ENCODE measurements at regions not wholly inside any gene's neighbourhood (a gene's known extent, or its start where the extent isn't known, plus 50 kb on each side); places are given as distances from the start of the nearest gene placed in this dataset.

DNA sequence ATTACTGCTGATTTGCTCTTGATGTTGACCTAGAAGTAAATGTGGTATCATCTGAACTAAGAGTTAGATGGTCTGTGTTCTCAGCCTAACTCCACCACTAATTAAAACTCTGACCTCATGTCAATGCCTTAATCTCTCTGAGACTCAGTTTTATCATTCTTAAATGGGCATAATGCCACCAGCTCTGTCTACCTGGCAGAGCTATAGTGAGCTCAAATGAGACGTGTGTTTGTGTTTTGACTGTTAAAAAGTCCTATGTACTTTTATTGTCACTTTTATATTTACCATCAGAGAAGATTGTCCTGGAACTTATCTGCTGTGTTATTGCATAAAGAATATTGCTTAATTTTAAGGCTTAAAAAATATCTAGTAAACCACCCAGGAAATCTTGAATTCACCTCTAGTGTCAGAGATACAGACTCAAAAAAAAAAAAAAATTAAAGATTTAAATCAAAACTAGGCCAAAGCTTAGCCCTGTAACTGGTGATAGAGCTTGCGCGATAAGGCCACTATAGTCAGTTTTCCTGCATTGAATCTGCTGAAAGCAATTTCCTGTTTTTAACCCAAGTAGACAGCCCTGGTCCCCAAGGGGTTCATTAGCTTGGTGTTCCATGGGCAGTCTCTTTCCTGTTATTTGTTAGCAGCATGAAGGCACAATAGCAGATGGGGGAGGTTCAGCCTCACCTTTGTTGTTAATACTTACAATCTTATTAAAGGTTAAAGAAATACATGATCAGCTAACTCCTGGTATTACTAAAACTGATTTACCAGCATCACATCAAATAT lies 261.8 kb downstream of the ATP23 start:
- DNase-seq: no peak

DNA sequence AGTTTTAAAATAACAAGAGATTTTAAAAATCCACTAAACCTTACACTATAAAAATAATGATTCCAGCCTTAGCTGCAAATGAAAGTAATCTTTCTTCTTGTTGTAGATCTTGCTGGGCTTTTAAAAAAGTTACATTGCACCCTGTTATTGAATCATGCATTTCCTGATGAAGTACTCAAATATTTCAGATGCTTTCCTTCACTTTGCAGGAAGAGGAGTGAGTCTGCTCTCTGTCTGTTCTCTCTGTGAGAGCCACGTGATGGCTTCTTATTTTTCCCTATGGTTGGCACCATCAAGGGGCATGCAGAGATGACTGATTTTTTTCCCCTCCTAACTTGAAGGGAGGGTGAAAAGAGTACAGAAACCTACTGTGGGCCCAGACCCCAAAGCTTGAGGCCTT lies 262.7 kb downstream of the ATP23 start:
- DNase-seq: no peak

DNA sequence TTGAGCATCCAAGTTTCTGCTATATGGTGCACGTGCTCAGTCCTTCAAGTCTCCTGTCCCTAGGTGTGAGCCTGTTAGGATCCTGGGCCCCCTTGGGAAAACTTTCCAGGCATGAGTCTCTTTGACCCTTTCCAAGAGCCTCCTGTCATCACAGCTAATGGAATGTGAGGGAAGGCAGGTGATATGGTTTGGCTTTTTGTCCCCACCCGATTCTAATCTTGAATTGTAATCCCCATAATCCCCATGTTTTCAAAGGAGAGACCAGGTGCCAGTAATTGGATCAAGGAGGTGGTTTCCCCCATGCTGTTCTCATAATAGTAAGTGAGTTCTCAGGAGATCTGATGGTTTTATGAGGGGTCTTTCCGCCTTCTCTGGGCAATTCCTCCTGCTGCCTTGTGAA lies 265.5 kb downstream of the ATP23 start:
- no peak for DNase-seq

- no peak for DNase-seq
Measured at GRCh38 chr12:58211211-58211610, 269.8 kb downstream of the ATP23 start.

- no peak for DNase-seq
Measured at GRCh38 chr12:58217130-58217529, 275.8 kb downstream of the ATP23 start.

GRCh38 chr12:58224536-58225105 lies 283.3 kb downstream of the ATP23 start:
- no peak for DNase-seq

GRCh38 chr12:58225203-58225877 lies 284.0 kb downstream of the ATP23 start:
- DNase-seq: no peak

DNA sequence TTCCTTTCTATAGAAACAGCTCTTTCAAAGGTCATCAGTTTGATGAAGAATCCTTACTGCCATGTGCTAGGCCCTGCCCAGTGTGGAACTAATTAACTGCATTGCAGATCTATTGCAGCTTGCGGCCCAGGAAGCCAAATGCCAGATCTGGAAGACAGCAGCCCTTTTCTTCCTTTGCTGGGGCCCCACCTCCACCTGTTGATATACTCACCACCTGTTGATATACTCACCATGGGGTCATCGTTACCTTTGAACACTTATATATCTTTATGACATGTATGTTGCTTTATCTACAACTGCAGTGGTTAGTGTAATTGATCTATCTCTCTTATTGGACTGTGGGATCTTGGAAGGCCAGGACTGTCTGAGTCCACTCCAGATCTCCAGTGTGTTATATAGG lies 292.5 kb downstream of the ATP23 start:
- no peak for DNase-seq

DNA sequence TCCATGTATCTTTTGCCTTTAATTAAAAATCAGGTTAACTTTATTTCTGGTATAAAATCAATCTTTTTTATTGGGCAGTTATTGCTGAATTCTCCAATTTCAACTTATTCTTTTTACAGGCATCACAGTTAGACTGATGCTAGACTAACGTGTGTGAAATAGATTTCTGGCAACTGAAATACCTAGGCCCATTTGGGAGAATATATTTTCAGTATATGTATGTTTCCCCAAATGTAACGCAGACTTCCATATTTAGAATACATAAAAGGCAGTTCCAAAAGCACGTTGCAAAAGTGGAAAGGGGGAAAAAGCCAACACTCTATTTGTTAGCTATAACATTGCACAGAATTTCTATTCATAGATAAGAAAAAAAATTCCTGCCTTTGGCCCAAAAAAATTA lies 297.0 kb downstream of the ATP23 start:
- no peak for DNase-seq

DNA sequence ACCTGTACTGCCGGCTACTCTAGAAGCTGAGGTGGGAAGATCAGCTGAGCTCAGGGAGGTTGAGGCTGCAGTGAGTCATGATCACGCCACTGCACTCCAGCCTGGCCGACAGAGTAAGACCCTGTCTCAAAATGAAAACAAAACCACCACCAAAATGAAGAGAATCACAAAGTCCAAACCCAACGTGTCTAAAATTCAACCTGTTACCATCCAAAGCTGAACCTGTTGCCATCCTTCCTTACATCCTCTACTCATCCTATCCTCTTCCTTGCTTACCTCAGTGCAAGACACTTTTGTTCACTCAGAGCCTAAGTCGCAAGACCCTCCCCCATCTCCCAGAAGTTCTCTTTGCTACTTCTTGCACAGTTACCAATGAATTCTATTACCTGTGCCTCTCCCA lies 299.7 kb downstream of the ATP23 start:
- no peak for DNase-seq

GRCh38 chr12:58242796-58243630 lies 301.6 kb downstream of the ATP23 start:
- no peak for DNase-seq

GRCh38 chr12:58247633-58248032 lies 306.3 kb downstream of the ATP23 start:
- DNase-seq: no peak

DNA sequence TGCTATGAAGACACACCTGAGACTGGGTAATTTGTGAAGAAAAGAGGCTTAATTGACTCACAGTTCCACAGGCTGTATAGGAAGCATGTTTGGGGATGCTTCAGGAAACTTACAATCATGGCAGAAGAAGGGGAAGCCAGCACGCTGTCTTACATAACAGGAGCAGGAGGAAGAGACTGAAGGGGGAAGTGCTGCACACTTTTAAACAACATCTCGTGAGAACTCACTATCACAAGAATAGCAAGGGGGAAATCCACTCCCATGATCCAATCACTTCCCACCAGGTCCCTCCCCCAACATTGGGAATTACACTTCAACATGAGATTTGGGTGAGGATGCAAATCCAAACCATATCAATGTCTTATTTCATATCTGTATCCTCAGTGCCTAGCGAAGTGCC lies 307.2 kb downstream of the ATP23 start:
- no peak for DNase-seq

GRCh38 chr12:58249610-58250009 lies 308.2 kb downstream of the ATP23 start:
- DNase-seq: no peak

GRCh38 chr12:58250077-58250476 lies 308.7 kb downstream of the ATP23 start:
- DNase-seq: no peak

DNA sequence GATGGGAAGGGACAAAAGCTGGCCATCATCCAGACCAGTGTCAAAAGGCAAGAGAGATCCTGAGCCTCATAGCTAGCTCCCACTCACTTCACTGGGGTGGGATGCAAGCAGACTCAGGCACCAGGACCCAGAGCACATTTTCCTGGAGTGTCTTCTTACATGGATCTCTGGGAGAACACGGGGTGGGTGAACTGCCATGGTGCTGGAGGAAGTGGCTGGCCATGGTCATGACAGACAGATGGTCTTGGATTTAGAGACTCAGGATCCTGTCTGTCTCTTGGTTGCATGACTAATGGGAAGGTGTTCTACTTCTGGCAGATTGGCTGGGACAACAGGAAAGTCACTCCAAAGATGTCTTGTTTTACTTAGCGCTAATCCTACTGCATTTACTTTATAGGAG lies 311.5 kb downstream of the ATP23 start:
- DNase-seq: no peak

- no peak for DNase-seq
Measured at GRCh38 chr12:58253663-58254062, 312.3 kb downstream of the ATP23 start.

DNA sequence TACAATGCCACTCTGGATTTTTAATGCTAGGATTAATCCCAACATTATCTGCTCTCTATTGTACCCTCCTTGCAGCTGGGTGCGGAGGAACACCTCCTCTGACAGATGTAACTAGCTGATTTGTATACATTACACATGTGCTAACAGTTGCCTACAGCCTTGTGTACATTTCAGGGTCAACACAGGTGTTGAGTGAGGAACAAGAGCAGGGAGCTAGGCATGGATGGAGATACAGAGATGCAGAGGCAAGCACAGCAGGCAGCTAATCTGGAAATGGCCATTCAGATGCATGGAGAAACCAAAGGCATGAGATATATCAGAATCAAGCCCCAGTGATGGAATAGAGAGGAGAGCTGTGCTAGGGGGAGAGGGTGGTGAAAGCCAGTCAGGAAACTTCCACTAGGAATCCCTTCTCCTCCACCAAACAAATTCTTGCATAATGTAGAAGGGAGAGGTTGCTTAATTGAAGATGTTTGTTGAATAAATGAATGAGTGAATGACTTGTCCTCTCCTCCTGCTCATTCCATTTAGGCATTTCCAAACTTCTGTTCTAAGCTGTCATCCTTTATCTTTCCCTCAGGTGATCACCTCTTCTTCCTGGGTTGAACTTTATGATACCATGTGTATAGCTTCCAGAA lies 313.2 kb downstream of the ATP23 start:
- no peak for DNase-seq

GRCh38 chr12:58262796-58263195 lies 321.4 kb downstream of the ATP23 start:
- no peak for DNase-seq

DNA sequence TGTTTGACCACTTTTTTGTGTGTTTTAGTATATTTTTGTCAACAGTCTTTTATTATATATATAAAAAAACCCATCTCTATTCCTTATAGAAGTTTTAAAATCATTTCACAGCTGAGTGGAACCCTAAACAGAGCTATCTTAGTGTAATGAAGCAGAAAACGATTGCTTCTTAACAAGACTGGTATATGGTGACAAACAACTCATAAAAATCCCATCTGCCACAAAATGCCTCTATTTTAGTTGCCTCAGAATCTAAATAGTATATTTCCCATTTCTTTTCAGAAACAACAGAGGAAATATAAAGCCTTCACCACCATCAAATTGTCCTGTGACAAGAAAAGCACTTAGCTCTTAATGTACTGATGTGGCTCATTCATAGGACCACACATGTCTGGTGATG lies 322.4 kb downstream of the ATP23 start:
- no peak for DNase-seq

DNA sequence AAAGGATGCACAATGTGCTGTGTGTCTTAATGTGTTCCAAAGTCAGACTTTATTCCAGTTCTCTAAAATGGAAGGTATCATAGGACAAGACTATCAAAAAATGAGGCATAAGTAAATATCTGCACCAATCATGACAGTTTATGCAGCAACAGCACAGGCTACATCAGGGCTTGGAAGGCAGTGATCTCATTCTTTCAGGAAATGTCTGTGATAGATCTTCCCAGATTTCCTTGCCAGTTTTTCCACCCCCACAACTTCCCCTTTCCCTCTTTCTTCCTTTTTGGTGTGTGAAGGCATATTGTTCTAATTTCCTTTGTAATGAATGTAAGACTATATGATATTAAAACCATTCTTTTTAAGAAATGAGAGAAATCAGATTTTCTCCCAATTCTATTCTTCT lies 326.7 kb downstream of the ATP23 start:
- no peak for DNase-seq

- no peak for DNase-seq
Measured at GRCh38 chr12:58269476-58269875, 328.1 kb downstream of the ATP23 start.

Measured in activated T-cell treated with anti-CD3 and anti-CD28 coated beads, Interleukin-2, amount 50 U/mL, for 48 hours (primary cell).